ENCODE measurements at regions not wholly inside any gene's neighbourhood (a gene's known extent, or its start where the extent isn't known, plus 50 kb on each side); places are given as distances from the start of the nearest gene placed in this dataset.
"Not testable (repeated sequence)": the region's sequence is repeated elsewhere in the genome, so short reads cannot be mapped to it uniquely, and the experiment has no call there.

DNA sequence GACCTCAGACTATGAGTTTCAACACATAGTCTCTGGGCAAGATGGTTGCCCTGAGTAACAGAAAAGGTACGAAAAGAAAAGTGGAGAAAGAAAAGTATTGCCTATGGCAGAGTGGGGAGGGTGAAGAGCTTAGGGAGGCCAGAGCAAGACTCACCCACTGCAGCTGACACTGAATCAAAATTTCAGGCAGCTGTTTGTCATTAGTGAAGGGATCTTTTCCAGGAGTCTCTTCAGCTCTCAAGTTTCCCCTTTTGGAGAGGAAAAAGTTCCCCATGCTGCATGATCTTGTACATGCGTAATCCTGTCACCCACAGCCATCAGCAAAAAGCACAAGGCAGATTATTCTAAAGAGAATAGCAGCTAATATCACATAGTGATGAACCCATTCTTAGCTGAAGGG lies 616.9 kb upstream of the GBE1 start:
- no TSS peak for BruUV-seq (replicated peaks)
- ATAC-seq: no peak
- intact Hi-C loops (cut with micrococcal nuclease): no loop called here
- Histone ChIP-seq H3K27me3 (ENCODE audit: low read length) (no peaks in the 10 kb centered on the region), H3K4me2 (ENCODE audit: low read length) (no peak overlapping the region), H3K79me2 (ENCODE audit: low read length) (no peaks in the 10 kb centered on the region), H3K4me3 (ENCODE audit: low read length) (no peak overlapping the region), H3K27ac (ENCODE audit: low read length) (no peak overlapping the region), H3K9me2 (replicated peaks; ENCODE audit: low read length) (no peaks in the 10 kb centered on the region), H3K9ac (ENCODE audit: low read length) (no peak overlapping the region), H3K36me3 (ENCODE audit: low read depth, low read length) (no peaks in the 10 kb centered on the region), H2AFZ (ENCODE audit: low read length) (no peak overlapping the region), H3K9me3 (ENCODE audit: low read length) (peaks cover 29% of the 10 kb centered on the region), H4K20me1 (ENCODE audit: low read length) (no peaks in the 10 kb centered on the region), H3F3A (ENCODE audit: low read length, unreplicated experiment) (no peaks in the 10 kb centered on the region), H3K4me1 (ENCODE audit: insufficient read depth, low read length) (no peaks in the 10 kb centered on the region)
- TF ChIP-seq EZH2phosphoT487 (IDR thresholded peaks at IDR 0.05; ENCODE audit: borderline replicate concordance, low read length): no peak
- TF ChIP-seq, protein P1, sequence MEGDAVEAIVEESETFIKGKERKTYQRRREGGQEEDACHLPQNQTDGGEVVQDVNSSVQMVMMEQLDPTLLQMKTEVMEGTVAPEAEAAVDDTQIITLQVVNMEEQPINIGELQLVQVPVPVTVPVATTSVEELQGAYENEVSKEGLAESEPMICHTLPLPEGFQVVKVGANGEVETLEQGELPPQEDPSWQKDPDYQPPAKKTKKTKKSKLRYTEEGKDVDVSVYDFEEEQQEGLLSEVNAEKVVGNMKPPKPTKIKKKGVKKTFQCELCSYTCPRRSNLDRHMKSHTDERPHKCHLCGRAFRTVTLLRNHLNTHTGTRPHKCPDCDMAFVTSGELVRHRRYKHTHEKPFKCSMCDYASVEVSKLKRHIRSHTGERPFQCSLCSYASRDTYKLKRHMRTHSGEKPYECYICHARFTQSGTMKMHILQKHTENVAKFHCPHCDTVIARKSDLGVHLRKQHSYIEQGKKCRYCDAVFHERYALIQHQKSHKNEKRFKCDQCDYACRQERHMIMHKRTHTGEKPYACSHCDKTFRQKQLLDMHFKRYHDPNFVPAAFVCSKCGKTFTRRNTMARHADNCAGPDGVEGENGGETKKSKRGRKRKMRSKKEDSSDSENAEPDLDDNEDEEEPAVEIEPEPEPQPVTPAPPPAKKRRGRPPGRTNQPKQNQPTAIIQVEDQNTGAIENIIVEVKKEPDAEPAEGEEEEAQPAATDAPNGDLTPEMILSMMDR (conservative IDR thresholded peaks at IDR 0.05; ENCODE audit: low read depth, low read length): no peak
- no peak for TF ChIP-seq EZH2 (IDR thresholded peaks at IDR 0.05; ENCODE audit: low read length, unreplicated experiment)
- POLR2A ChIA-PET (ENCODE audit: unreplicated experiment): no interaction called here
- CTCF ChIA-PET: no interaction called here
- DNase-seq: no peak

DNA sequence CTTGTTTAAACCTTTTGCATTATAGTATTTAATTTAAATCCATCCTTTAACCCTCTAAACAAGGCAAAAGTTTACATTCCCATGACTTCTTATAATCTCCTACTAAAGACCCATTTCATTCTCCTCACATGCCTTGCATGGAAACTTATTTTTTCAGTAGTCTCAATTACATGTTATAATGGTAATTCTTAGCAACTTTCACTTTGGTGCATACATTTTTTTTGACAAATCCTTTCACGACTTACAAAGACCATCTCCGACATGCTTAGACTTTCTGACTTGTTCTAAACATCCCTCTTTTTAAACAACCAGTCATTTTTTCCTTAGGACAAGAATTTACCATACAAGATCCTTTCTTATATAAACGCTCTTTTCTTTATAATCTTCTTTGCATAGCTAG lies 615.4 kb upstream of the GBE1 start:
- ChIA-PET POLR2A (ENCODE audit: unreplicated experiment) (no interaction called here), CTCF (no interaction called here)
- Histone ChIP-seq H3F3A (ENCODE audit: low read length, unreplicated experiment) (no peaks in the 10 kb centered on the region), H3K9me3 (ENCODE audit: low read length) (peaks cover 29% of the 10 kb centered on the region), H3K4me1 (ENCODE audit: insufficient read depth, low read length) (no peaks in the 10 kb centered on the region), H3K9ac (ENCODE audit: low read length) (no peak overlapping the region), H3K9me2 (replicated peaks; ENCODE audit: low read length) (no peaks in the 10 kb centered on the region), H3K36me3 (ENCODE audit: low read depth, low read length) (no peaks in the 10 kb centered on the region), H3K79me2 (ENCODE audit: low read length) (no peaks in the 10 kb centered on the region), H3K4me3 (ENCODE audit: low read length) (no peak overlapping the region), H3K4me2 (ENCODE audit: low read length) (no peak overlapping the region), H2AFZ (ENCODE audit: low read length) (no peak overlapping the region), H3K27me3 (ENCODE audit: low read length) (no peaks in the 10 kb centered on the region), H3K27ac (ENCODE audit: low read length) (no peak overlapping the region), H4K20me1 (ENCODE audit: low read length) (no peaks in the 10 kb centered on the region)
- ATAC-seq (no peak), DNase-seq (peak; percentile 30)
- intact Hi-C loops (cut with micrococcal nuclease): no loop called here
- TF ChIP-seq, protein P1 (conservative IDR thresholded peaks at IDR 0.05; ENCODE audit: low read depth, low read length): no peak
- TF ChIP-seq EZH2 (IDR thresholded peaks at IDR 0.05; ENCODE audit: low read length, unreplicated experiment): no peak
- TF ChIP-seq EZH2phosphoT487 (IDR thresholded peaks at IDR 0.05; ENCODE audit: borderline replicate concordance, low read length): no peak
- no TSS peak for BruUV-seq (replicated peaks)

DNA sequence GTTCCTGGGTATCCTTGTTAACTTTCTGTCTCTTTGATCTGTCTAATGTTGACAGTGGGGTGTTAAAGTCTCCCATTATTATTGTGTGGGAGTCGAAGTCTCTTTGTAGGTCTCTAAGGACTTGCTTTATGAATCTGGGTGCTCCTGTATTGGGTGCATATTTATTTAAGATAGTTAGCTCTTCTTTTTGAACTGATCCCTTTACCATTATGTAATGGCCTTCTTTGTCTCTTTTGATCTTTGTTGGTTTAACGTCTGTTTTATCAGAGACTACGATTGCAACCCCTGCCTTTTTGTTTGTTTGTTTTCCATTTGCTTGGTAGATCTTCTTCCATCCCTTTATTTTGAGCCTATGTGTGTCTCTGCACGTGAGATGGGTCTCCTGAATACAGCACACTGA lies 612.4 kb upstream of the GBE1 start:
- H3K79me2 ChIP-seq (ENCODE audit: low read length); intact Hi-C loops (cut with micrococcal nuclease); H3K9ac ChIP-seq (ENCODE audit: low read length); H3K4me1 ChIP-seq (ENCODE audit: insufficient read depth, low read length); H3K36me3 ChIP-seq (ENCODE audit: low read depth, low read length); H3K9me2 ChIP-seq (replicated peaks; ENCODE audit: low read length); H3K4me2 ChIP-seq (ENCODE audit: low read length); BruUV-seq (replicated peaks); H3K4me3 ChIP-seq (ENCODE audit: low read length); H3K27ac ChIP-seq (ENCODE audit: low read length); DNase-seq; H3K27me3 ChIP-seq (ENCODE audit: low read length); H2AFZ ChIP-seq (ENCODE audit: low read length); H4K20me1 ChIP-seq (ENCODE audit: low read length); POLR2A ChIA-PET (ENCODE audit: unreplicated experiment); CTCF ChIA-PET; ATAC-seq; H3F3A ChIP-seq (ENCODE audit: low read length, unreplicated experiment): not testable (repeated sequence)
- H3K9me3 ChIP-seq (ENCODE audit: low read length): peaks cover 21% of the 10 kb centered on the region

All from PC-3 (cell line).